ENCODE measurements at regions not wholly inside any gene's neighbourhood (a gene's known extent, or its start where the extent isn't known, plus 50 kb on each side); places are given as distances from the start of the nearest gene placed in this dataset.

DNA sequence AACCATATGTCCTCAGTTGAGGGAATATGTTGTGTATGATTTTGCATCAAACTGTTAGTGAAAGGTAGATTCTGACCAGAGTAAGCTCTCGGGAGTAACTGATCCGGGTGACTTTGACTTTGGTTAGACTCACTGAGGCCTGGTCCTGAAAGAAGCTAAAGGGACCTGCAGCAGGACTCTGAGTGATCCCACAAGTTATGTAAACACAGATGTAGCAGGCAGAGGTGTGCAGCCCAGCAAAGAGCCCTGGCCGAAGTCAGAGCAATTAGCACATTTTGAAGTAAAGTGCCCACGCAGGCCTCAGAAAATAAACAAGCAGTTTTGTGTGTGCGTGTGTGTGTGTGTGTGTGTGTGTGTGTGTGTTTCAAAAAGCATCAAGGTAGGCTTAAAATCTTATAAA is 245.6 kb upstream of the FERD3L start:
- TF ChIP-seq, protein P1, sequence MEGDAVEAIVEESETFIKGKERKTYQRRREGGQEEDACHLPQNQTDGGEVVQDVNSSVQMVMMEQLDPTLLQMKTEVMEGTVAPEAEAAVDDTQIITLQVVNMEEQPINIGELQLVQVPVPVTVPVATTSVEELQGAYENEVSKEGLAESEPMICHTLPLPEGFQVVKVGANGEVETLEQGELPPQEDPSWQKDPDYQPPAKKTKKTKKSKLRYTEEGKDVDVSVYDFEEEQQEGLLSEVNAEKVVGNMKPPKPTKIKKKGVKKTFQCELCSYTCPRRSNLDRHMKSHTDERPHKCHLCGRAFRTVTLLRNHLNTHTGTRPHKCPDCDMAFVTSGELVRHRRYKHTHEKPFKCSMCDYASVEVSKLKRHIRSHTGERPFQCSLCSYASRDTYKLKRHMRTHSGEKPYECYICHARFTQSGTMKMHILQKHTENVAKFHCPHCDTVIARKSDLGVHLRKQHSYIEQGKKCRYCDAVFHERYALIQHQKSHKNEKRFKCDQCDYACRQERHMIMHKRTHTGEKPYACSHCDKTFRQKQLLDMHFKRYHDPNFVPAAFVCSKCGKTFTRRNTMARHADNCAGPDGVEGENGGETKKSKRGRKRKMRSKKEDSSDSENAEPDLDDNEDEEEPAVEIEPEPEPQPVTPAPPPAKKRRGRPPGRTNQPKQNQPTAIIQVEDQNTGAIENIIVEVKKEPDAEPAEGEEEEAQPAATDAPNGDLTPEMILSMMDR (IDR thresholded peaks at IDR 0.05; ENCODE audit: control insufficient read depth, insufficient read depth, low read depth, low read length, missing control alignments), result no peak
- no peak for DNase-seq (ENCODE audit: low read depth)
- no peak overlapping the region for H3K4me3 ChIP-seq (ENCODE audit: control insufficient read depth, low read depth, low read length)

DNA sequence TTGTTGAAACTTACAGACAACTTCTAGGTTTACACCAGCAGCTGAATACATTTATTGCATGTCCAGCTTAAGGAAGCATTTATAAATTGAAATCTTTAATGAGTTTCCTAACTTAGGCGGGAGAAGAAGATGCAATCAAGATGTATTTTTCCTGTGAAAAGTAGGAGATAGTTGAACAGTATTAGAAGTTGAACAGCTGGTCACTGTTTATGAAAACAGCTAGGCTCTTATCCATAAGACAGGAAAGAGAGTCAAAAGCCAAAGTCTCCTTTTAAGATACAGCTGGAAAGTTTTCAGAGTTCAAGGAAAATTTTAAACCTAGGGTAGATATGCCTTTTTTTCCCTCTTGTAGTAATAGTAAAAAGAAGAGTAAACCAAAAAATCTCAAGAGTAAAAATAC is 236.1 kb upstream of the FERD3L start:
- TF ChIP-seq, protein P1 (IDR thresholded peaks at IDR 0.05; ENCODE audit: control insufficient read depth, insufficient read depth, low read depth, low read length, missing control alignments), result no peak
- DNase-seq (ENCODE audit: low read depth), result no peak
- no peak overlapping the region for H3K4me3 ChIP-seq (ENCODE audit: control insufficient read depth, low read depth, low read length)

DNA sequence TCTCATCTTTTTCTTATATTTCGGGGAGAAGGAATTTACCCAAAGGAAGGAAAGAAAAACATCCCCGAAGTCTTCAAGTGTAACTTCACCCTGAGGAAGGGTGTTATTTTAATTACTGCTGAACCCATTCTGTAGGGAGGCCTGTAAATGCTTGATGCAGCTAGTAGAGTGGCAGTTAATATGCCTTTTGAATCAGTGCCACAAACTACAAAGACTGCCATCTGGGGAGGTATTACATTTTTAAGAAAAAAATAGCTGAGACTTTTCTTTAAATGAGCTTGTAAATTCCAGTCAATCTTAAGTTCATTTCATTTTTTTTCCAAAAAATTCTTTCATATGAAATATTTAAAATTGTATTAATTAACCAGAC is 233.1 kb upstream of the FERD3L start:
- TF ChIP-seq, protein P1 (IDR thresholded peaks at IDR 0.05; ENCODE audit: control insufficient read depth, insufficient read depth, low read depth, low read length, missing control alignments), result no peak
- DNase-seq (ENCODE audit: low read depth), result no peak
- H3K4me3 ChIP-seq (ENCODE audit: control insufficient read depth, low read depth, low read length), result no peak overlapping the region

DNA sequence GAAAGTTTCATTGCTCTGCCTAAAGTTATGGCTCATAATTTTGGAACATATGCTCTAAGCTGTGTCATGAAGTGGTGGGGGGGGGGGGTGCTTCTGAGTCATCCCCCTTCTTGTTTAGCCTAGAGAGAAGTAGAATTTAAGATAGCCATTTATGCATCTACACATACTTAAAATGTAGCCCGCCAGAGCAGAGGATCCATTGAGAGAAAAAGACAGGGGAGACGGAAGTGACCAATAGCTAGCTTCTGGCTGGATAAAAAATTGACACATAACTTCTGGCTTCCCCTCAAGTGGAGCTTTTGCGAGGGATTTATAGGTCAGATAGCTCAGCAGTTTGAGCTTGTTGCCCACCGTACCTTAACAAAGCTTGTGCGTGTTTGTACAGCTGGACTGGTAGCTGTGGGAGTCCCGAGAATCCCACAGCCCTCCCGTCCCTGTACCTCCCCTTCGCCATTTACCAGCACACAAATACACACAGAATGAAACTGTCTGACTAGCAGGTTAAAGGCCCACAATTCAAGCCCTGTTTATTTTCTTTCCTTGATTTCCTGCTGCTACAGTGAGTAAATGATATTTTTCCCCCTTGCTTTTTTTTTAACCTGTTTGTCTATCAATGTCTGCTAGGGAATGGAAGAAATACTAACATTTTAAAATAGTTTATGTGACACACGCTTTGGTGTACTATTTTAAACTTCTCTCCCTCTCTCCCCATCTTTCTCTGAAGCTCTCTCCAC is 232.6 kb upstream of the FERD3L start:
- no peak overlapping the region for H3K4me3 ChIP-seq (ENCODE audit: control insufficient read depth, low read depth, low read length)
- DNase-seq (ENCODE audit: low read depth), result no peak
- TF ChIP-seq, protein P1 (IDR thresholded peaks at IDR 0.05; ENCODE audit: control insufficient read depth, insufficient read depth, low read depth, low read length, missing control alignments), result no peak

DNA sequence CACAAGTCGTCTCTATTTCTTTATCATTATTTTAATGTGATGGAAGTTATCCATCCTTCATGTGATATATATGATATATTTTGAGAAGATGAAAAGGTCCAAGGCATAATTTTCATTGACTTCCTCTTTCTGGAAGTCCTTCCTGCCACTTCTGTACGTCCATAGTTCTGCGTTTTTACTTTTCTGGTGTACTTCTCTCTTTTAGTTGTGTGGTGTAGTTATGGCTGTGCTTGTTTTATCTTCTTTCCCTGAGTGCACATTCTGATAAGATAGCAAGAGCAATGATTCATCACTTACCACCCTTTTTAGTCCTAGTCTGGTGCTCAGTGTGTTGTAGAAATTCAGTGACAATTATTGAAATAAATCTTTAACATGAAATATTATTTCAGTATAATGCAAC is 231.3 kb upstream of the FERD3L start:
- DNase-seq (ENCODE audit: low read depth), result no peak
- TF ChIP-seq, protein P1 (IDR thresholded peaks at IDR 0.05; ENCODE audit: control insufficient read depth, insufficient read depth, low read depth, low read length, missing control alignments), result no peak
- no peak overlapping the region for H3K4me3 ChIP-seq (ENCODE audit: control insufficient read depth, low read depth, low read length)

DNA sequence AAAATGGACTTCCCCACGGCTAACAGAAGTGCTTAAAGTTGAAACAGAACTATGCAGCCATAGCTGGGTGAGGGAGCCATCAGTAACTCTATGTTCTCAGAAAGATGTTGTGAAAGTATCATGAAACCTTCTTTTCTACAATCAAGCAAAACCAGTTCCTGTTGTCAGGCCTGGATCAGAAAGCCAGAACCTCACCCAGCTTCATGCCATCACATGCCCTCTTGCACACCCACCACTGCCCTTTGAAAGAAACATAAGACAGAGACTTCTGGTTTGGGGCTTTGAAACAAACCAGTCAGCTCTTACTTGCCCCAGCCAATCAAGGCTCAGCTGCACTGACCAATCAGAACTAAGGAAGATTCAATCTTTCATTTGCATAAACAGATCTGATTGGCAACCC is 230.8 kb upstream of the FERD3L start:
- no peak overlapping the region for H3K4me3 ChIP-seq (ENCODE audit: control insufficient read depth, low read depth, low read length)
- DNase-seq (ENCODE audit: low read depth), result no peak
- TF ChIP-seq, protein P1 (IDR thresholded peaks at IDR 0.05; ENCODE audit: control insufficient read depth, insufficient read depth, low read depth, low read length, missing control alignments), result no peak
